ENCODE measurements at regions not wholly inside any gene's neighbourhood (a gene's known extent, or its start where the extent isn't known, plus 50 kb on each side); places are given as distances from the start of the nearest gene placed in this dataset.

DNA sequence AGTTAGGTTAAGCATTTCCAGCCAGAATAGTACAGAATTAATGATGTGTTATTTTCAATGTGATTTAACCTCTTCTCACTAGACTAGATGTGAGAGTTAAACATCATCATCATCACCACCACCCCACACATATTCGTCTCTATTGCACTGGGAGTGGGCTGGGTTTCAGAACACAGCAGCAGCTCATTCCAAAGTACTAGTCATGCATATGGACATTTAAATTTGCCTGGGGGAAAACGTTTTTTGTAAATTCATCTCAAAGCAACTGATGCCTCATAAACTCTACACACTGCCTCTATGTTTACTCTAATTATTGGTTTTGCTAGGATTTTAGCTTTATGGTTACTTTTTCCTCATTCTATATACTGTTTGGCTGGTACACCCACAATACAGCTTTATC lies 509.1 kb downstream of the PPP4R3C start:
- TF ChIP-seq, protein P1, sequence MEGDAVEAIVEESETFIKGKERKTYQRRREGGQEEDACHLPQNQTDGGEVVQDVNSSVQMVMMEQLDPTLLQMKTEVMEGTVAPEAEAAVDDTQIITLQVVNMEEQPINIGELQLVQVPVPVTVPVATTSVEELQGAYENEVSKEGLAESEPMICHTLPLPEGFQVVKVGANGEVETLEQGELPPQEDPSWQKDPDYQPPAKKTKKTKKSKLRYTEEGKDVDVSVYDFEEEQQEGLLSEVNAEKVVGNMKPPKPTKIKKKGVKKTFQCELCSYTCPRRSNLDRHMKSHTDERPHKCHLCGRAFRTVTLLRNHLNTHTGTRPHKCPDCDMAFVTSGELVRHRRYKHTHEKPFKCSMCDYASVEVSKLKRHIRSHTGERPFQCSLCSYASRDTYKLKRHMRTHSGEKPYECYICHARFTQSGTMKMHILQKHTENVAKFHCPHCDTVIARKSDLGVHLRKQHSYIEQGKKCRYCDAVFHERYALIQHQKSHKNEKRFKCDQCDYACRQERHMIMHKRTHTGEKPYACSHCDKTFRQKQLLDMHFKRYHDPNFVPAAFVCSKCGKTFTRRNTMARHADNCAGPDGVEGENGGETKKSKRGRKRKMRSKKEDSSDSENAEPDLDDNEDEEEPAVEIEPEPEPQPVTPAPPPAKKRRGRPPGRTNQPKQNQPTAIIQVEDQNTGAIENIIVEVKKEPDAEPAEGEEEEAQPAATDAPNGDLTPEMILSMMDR (IDR thresholded peaks at IDR 0.05): no peak
- TF ChIP-seq EP300 (IDR thresholded peaks at IDR 0.05) (no peak), POLR2A (IDR thresholded peaks at IDR 0.05) (no peak)
